A673 (cell line): ENCODE measurements at regions not wholly inside any gene's neighbourhood (a gene's known extent, or its start where the extent isn't known, plus 50 kb on each side); places are given as distances from the start of the nearest gene placed in this dataset.

Source experiments
- BruUV-seq: library from RNA; stranded (reverse); fragments of 400-500 nt; replicated peaks from 2 replicates; lab custom pipeline; 2021; lab: Mats Ljungman, UMichigan
- CTCF ChIA-PET: fragments of 300-600 bp; sonication (Branson Sonifier 250); formaldehyde crosslinking; loops from one replicate; lab custom pipeline; 2022; ENCODE audit warnings: antibody characterized with exemption; lab: Charles Lee
- POLR2A ChIA-PET: fragments of 300-600 bp; sonication (Branson Sonifier 250); formaldehyde crosslinking; loops from one replicate; lab custom pipeline; 2022; ENCODE audit warnings: antibody characterized with exemption; ENCODE audit not compliant: low non-redundant PET; lab: Charles Lee
- DNase-seq: peaks from one replicate; pipeline ENCODE4 v3.0.0-alpha.2; 2015; ENCODE audit warnings: low spot score
- H3K27ac ChIP-seq: fragments of 200-600 bp; sonication (generic); 2 replicates; pipeline ENCODE4 v1.5.1; 2016; ENCODE audit warnings: mixed run types, low read depth, mild to moderate bottlenecking, mixed read lengths, antibody characterized with exemption, low read length; ENCODE audit not compliant: poor library complexity, severe bottlenecking
- H3K27me3 ChIP-seq: fragments of 200-600 bp; sonication (generic); replicated peaks from 2 replicates; pipeline ENCODE4 v1.6.1; 2017; ENCODE audit warnings: mixed run types, low read depth, mild to moderate bottlenecking, mixed read lengths, antibody characterized with exemption, low read length; ENCODE audit not compliant: insufficient read depth, poor library complexity
- H3K36me3 ChIP-seq: fragments of 200-600 bp; sonication (generic); 2 replicates; pipeline ENCODE4 v1.6.1; 2016; ENCODE audit warnings: mixed run types, mild to moderate bottlenecking, mixed read lengths, antibody characterized with exemption, low read length; ENCODE audit not compliant: insufficient read depth, poor library complexity, severe bottlenecking
- H3K4me1 ChIP-seq: fragments of 200-600 bp; sonication (generic); 2 replicates; pipeline ENCODE4 v1.6.1; 2017; ENCODE audit warnings: mixed run types, mild to moderate bottlenecking, mixed read lengths, antibody characterized with exemption, low read length; ENCODE audit not compliant: insufficient read depth, poor library complexity, severe bottlenecking
- H3K4me3 ChIP-seq: fragments of 200-600 bp; sonication (generic); 2 replicates; pipeline ENCODE4 v1.5.1; 2016; ENCODE audit warnings: low read depth, mixed run types, mild to moderate bottlenecking, mixed read lengths, low read length; ENCODE audit not compliant: poor library complexity, severe bottlenecking
- H3K9me3 ChIP-seq: fragments of 200-600 bp; sonication (generic); 2 replicates; pipeline ENCODE4 v1.6.1; 2016; ENCODE audit warnings: mixed run types, low read depth, mild to moderate bottlenecking, mixed read lengths, antibody characterized with exemption, low read length; ENCODE audit not compliant: poor library complexity, severe bottlenecking
- EZH2 ChIP-seq: fragments of 200-600 bp; sonication (generic); IDR thresholded peaks from 2 replicates; pipeline ENCODE4 v1.6.1; 2017; ENCODE audit warnings: borderline replicate concordance, low read depth, mild to moderate bottlenecking, mixed read lengths, antibody characterized with exemption, low read length; ENCODE audit not compliant: poor library complexity, severe bottlenecking
- intact Hi-C: fragments of 100-400 bp; cut with micrococcal nuclease; formaldehyde crosslinking; loops from one replicate; pipeline ENCODE4 v1.10.0; 2022; ENCODE audit not compliant: unreplicated experiment
- TF ChIP-seq, protein P1 (sequence below): fragments of 300-800, 200-600 bp; sonication (generic); conservative IDR thresholded peaks from 2 replicates; pipeline ENCODE4 v1.5.1; 2017; ENCODE audit warnings: low read depth, mild to moderate bottlenecking, antibody characterized with exemption, low read length, moderate library complexity, mixed read lengths

DNA sequence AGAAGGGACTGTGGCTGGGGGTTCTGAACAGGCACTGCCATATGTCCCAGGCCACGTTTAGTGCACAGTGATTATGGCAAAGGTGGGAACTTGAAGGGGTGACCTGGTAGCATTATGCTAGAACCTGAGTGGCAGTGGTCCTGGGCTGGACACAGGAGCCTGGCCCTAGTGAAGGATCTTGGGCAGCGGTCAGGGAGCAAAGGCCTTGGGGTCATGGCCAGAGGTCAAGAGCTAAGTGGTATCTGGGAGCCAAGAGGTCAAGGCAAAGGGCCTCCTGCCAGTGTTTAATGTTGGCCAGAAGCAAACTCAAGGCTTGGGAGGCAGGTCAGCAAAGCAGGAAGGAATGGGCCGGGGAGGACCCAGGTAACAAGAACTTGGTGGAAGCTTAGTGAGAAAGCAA is 254.5 kb downstream of the CDH26 start:
- CTCF ChIA-PET = no interaction called here
- no peak overlapping the region for H3K4me3 ChIP-seq
- no peaks in the 10 kb centered on the region for H3K9me3 ChIP-seq
- DNase-seq = no peak
- H3K4me1 ChIP-seq = no peaks in the 10 kb centered on the region
- intact Hi-C loops = loop anchor here (5.0 to 10.0 kb wide), 2 partner anchors 1042 to 1675 kb away; partner anchors contain the start of gene CDH4
- no peak for TF ChIP-seq EZH2
- TF ChIP-seq, protein P1, sequence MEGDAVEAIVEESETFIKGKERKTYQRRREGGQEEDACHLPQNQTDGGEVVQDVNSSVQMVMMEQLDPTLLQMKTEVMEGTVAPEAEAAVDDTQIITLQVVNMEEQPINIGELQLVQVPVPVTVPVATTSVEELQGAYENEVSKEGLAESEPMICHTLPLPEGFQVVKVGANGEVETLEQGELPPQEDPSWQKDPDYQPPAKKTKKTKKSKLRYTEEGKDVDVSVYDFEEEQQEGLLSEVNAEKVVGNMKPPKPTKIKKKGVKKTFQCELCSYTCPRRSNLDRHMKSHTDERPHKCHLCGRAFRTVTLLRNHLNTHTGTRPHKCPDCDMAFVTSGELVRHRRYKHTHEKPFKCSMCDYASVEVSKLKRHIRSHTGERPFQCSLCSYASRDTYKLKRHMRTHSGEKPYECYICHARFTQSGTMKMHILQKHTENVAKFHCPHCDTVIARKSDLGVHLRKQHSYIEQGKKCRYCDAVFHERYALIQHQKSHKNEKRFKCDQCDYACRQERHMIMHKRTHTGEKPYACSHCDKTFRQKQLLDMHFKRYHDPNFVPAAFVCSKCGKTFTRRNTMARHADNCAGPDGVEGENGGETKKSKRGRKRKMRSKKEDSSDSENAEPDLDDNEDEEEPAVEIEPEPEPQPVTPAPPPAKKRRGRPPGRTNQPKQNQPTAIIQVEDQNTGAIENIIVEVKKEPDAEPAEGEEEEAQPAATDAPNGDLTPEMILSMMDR = no peak
- no TSS peak for BruUV-seq
- POLR2A ChIA-PET = no interaction called here
- peaks cover 5% of the 10 kb centered on the region for H3K27me3 ChIP-seq
- no peak overlapping the region for H3K27ac ChIP-seq
- H3K36me3 ChIP-seq = no peaks in the 10 kb centered on the region

DNA sequence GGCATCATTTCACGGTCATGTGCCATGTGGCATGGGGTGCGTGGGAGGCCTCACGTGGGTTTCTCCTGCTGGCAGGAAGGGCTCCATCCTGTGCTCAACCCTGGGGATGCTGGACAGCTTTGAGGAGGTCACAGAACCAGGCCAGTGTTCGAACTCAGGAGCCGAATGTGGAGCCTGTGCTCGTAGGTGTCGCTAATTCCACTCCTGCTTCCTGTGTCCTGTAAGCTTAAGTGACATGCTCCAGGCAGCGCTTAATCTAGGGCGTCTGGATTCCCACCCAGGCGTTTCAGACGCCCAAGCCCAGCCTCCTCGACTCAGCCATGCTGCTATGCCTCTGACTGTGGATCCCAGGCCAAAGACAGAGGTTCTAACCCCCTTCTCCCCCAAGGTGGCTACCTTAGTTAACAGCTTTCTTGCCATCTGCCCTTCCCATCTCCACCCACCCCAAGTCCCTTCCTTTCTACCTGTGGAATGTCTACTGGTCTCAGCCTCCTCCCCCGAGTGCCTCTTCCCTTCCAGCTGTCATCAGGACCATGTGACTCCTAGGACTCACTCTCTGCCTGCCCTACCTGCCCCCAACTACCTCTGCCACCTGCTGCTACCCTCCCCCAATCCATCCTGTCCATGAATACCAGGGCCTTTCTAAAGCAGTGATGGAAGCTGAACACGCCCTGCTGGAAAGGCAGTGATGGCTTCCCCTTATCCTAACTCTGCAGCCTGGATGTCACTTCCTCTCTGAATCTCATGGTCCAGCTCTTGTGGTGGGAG is 255.1 kb downstream of the CDH26 start:
- no peaks in the 10 kb centered on the region for H3K4me1 ChIP-seq
- no peak for TF ChIP-seq EZH2
- TF ChIP-seq, protein P1 = no peak
- no TSS peak for BruUV-seq

DNA sequence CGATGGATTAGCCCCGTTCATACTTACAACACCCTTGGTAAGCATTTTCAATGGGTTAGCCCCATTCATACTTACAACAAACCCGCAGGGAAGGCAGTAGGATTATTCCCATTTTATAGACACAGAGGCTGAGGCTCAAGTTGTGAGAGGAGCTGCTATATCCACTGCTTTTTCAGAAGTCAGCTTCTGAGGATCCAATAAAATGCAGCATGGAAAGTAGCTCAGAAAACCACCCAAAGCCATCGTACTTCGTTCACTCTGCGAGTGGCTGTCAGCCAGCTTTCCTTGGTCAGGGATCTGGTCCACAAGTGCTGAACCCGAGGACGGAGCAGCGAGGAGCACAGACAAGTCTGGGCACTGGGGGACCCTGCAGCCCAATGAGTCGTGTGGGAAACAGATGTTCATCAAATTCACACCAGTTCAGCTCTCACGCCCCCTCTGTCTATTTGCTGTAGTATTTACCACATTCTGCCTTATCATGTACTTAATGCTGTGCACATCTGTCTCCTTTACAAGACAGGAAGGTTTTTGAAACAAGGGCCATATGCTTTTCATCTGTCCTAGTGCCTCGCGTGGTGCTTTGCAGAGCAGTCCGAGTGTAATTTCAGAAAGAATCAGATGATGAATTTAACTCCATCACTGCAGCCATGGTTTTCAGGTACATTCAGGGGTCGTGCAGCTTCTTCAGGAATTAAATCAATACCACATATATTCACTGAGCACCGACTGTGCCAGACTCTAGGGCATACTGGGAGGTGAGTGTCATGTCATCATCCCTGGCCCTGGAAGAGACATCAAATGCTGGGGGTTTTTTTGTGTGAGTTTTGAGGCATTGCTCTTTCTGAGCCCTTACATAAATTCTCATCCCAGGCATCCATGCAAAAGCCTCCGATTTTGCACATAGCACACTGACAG is 256.9 kb downstream of the CDH26 start:
- POLR2A ChIA-PET = no interaction called here
- Histone ChIP-seq H3K36me3 (no peaks in the 10 kb centered on the region), H3K9me3 (no peaks in the 10 kb centered on the region), H3K4me3 (no peak overlapping the region), H3K4me1 (no peaks in the 10 kb centered on the region), H3K27ac (no peak overlapping the region), H3K27me3 (peaks cover 5% of the 10 kb centered on the region)
- no peak for TF ChIP-seq EZH2
- TF ChIP-seq, protein P1 = no peak
- no peak for DNase-seq
- no TSS peak for BruUV-seq
- CTCF ChIA-PET = no interaction called here
- intact Hi-C loops = loop anchor here (5.0 to 10.0 kb wide), 2 partner anchors 1040 to 1672 kb away; partner anchors contain the start of gene CDH4

More for the DNA sequence above, 255.1 kb downstream of the CDH26 start:
- ChIA-PET CTCF (no interaction called here), POLR2A (no interaction called here)
- Histone ChIP-seq H3K9me3 (no peaks in the 10 kb centered on the region), H3K27me3 (peaks cover 5% of the 10 kb centered on the region), H3K36me3 (no peaks in the 10 kb centered on the region), H3K27ac (no peak overlapping the region), H3K4me3 (no peak overlapping the region)
- no peak for DNase-seq
- intact Hi-C loops = loop anchor here (5.0 to 10.0 kb wide), 2 partner anchors 1041 to 1674 kb away; partner anchors contain the start of gene CDH4
